Thymus (tissue), 11 donors: ENCODE measurements at regions not wholly inside any gene's neighbourhood (a gene's known extent, or its start where the extent isn't known, plus 50 kb on each side); places are given as distances from the start of the nearest gene placed in this dataset.
A peak's percentile ranks its signal among the peaks of the same experiment; 100 is the strongest.
"Not testable (repeated sequence)": the region's sequence is repeated elsewhere in the genome, so short reads cannot be mapped to it uniquely, and the experiment has no call there.

Source experiments
- DNase-seq, 9 donors: peaks; one replicate each; pipeline ENCODE4 v3.0.0-alpha.2; 2013; ENCODE audit warnings: low spot score in 9 of 9, low read depth in 6 of 9, missing footprints in 1 of 9
- H3K27ac ChIP-seq, 2 donors: one replicate each; pipeline ENCODE4 v1.5.1; 2013; ENCODE audit warnings: control low read depth in 1 of 2, low read depth in 1 of 2, low read length in 1 of 2, mild to moderate bottlenecking in 1 of 2, moderate library complexity in 1 of 2
- H3K27me3 ChIP-seq, 2 donors: one replicate each; pipeline ENCODE4 v1.5.1; 2013; ENCODE audit warnings: low read length in 1 of 2; ENCODE audit not compliant: control insufficient read depth in 2 of 2, insufficient read depth in 1 of 2
- H3K36me3 ChIP-seq, 2 donors: one replicate each; pipeline ENCODE4 v1.5.1; 2013; ENCODE audit warnings: low read length in 1 of 2, mild to moderate bottlenecking in 1 of 2, moderate library complexity in 1 of 2; ENCODE audit not compliant: control insufficient read depth in 2 of 2, insufficient read depth in 2 of 2
- H3K4me1 ChIP-seq, 2 donors: one replicate each; pipeline ENCODE4 v1.5.1; 2013; ENCODE audit warnings: low read length in 2 of 2; ENCODE audit not compliant: control insufficient read depth in 2 of 2, insufficient read depth in 2 of 2
- H3K4me3 ChIP-seq, 2 donors: one replicate each; pipeline ENCODE4 v1.5.1; 2013; ENCODE audit warnings: low read length in 2 of 2, control low read depth in 1 of 2, mild to moderate bottlenecking in 1 of 2
- H3K9me3 ChIP-seq, 2 donors: one replicate each; pipeline ENCODE4 v1.5.1; 2013; ENCODE audit warnings: low read length in 1 of 2, mild to moderate bottlenecking in 1 of 2; ENCODE audit not compliant: control insufficient read depth in 2 of 2, insufficient read depth in 1 of 2
- WGBS: extraction: QIAGEN DNeasy Blood & Tissue Kit; methylation state at CpG from one replicate; pipeline ENCODE4 v1.1.7; 2013; 5-methylcytosine and 5-hydroxymethylcytosine counted together
- donor health status: healthy.

GRCh38 chr12:92064422-92064821 is 81.2 kb downstream of the BTG1 start:
- Histone ChIP-seq H3K36me3 (no peaks in the 10 kb centered on the region), H3K27ac (peak overlapping the region; percentile 59 to 76), H3K4me3 (no peak overlapping the region), H3K4me1 (peaks cover 25 to 27% of the 10 kb centered on the region in 2 donors), H3K27me3 (no peaks in the 10 kb centered on the region), H3K9me3 (no peaks in the 10 kb centered on the region)
- WGBS = 100% methylated on average over 1 of the region's 1 CpG
- DNase-seq = no peak

GRCh38 chr12:92063641-92064040 is 82.0 kb downstream of the BTG1 start:
- Histone ChIP-seq H3K36me3 (no peaks in the 10 kb centered on the region), H3K27ac (peak overlapping the region in 1 of 2 donors; percentile 55), H3K9me3 (no peaks in the 10 kb centered on the region), H3K4me3 (no peak overlapping the region), H3K4me1 (peaks cover 28 to 34% of the 10 kb centered on the region in 2 donors), H3K27me3 (no peaks in the 10 kb centered on the region)
- no peak for DNase-seq
- WGBS = 96% methylated on average over 3 of the region's 3 CpGs

DNA sequence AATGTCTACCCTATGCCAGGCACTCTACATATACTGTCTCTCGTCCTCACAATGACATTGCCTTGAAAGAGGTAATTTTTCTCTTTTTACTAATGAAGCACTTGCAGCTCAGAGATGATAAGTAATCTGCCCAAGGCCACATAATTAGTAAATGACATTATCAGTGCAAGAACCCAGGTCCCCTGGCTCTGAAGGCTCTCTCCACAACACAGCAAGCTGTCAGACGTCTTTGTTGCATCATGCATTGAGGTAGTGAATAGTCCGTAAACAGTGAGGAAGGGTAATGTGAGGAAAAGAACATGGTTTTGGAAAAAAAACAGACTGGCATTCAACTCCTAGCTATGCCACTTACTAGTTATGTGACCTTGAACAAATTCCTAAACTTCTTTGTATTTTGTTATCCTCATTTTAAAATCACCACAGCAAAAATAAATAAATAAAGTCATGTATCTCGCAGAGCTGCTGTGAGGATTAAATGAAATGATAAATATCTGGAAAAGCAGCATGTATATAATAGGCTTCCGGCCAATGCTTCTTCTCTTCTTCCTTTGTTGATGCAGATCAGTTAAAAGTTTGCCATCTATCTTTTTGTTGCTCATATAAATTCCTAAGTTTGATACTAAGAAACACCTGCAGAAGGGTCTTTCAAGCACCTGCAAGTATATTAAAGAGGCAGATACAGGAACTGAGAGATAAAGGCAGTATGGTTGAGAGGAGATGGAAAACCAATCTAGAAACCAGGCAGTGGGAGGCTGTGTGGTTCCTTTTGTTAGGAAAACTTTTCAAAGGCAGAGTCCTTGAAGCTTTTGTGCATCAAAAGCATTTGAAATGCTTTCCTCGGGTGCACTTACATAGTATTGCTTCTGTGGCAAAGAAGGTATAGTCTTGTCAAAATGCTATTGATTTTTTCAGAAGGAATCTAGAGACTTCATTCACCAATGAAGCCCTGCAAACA is 82.8 kb downstream of the BTG1 start:
- Histone ChIP-seq H3K36me3 (no peaks in the 10 kb centered on the region), H3K27ac (peak overlapping the region; percentile 55 to 80), H3K9me3 (no peaks in the 10 kb centered on the region), H3K4me3 (no peak overlapping the region), H3K27me3 (no peaks in the 10 kb centered on the region), H3K4me1 (peaks cover 30 to 38% of the 10 kb centered on the region in 2 donors)
- peak in 2 of 9 donors; percentile 21 to 57 for DNase-seq
- 65% methylated on average over 6 of the region's 6 CpGs for WGBS

GRCh38 chr12:92061061-92061460 is 84.6 kb downstream of the BTG1 start:
- Histone ChIP-seq H3K4me1 (peaks cover 30 to 38% of the 10 kb centered on the region in 2 donors), H3K4me3 (no peak overlapping the region), H3K27ac (no peak overlapping the region), H3K36me3 (no peaks in the 10 kb centered on the region), H3K9me3 (no peaks in the 10 kb centered on the region), H3K27me3 (no peaks in the 10 kb centered on the region)
- DNase-seq = no peak

DNA sequence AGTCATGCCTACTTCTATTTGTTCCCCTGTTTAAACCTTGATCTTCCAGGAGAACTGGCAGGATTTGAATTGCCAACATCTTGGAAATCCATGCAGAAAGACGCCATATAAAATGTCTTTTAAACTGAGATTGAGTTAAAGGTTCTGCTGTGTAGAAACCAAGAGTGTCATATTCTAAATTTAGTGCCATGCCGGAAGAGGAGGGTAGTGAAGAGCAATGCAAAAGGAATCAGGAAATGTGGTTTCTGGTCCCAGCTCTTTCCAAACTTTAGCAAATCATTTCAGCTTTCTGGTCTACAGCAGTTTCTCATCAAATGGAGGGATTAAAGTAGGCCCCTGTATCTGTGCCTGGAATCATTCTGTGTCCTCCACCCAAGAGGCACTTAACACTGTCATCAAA is 85.7 kb downstream of the BTG1 start:
- no peaks in the 10 kb centered on the region for H3K36me3 ChIP-seq
- no peaks in the 10 kb centered on the region for H3K27me3 ChIP-seq
- peak in 2 of 9 donors; percentile 31 to 51 for DNase-seq
- peaks cover 28 to 34% of the 10 kb centered on the region in 2 donors for H3K4me1 ChIP-seq
- peak overlapping the region; percentile 55 to 76 for H3K27ac ChIP-seq
- WGBS = 69% methylated on average over 2 of the region's 2 CpGs
- H3K4me3 ChIP-seq = no peak overlapping the region
- no peaks in the 10 kb centered on the region for H3K9me3 ChIP-seq

DNA sequence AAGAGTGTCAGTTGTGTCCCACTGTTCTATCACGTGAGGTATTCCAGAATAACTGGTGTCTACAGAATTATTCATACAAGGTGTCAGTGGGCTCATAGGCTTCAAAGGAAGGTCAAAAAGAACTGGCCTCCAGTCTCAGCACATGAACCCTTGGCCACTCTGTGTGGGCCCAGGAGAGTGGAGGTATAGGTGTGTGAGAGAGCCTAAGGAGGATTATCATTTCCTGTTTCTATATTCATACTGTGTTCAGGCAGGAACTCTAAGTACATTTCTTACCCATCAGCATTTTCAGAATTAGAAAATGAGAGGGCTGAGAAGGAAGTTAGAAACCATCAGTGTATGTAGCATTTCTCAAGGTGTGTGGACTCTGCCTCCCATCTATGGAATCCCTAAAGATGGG is 87.0 kb downstream of the BTG1 start:
- DNase-seq = peak in 1 of 9 donors; percentile 43
- no peaks in the 10 kb centered on the region for H3K36me3 ChIP-seq
- no peak overlapping the region for H3K4me3 ChIP-seq
- H3K4me1 ChIP-seq = peaks cover 18 to 29% of the 10 kb centered on the region in 2 donors
- 91% methylated on average over 1 of the region's 1 CpG for WGBS
- H3K27me3 ChIP-seq = no peaks in the 10 kb centered on the region
- H3K27ac ChIP-seq = peak overlapping the region; percentile 67 to 76
- no peaks in the 10 kb centered on the region for H3K9me3 ChIP-seq

DNA sequence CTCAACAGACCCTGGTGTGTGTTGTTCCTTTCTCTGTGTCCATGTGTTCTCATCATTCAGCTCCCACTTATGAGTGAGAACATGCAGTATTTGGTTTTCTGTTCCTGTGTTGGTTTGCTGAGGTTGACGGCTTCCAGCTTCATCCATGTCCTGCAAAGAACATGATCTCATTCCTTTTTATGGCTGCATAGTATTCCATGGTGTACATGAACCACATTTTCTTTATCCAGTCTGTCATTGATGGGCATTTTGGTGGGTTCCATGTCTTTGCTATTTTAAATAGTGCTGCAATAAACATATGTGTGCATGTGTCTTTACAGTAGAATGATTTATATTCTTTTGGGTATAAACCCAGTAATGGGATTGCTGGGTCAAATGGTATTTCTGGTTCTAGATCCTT is 88.9 kb downstream of the BTG1 start:
- H3K27me3 ChIP-seq, H3K27ac ChIP-seq, DNase-seq, H3K36me3 ChIP-seq, H3K4me3 ChIP-seq, H3K9me3 ChIP-seq: not testable (repeated sequence)
- peaks cover 11 to 19% of the 10 kb centered on the region in 2 donors for H3K4me1 ChIP-seq
- 99% methylated on average over 1 of the region's 1 CpG for WGBS

- H3K4me1 ChIP-seq = peaks cover 11 to 19% of the 10 kb centered on the region in 2 donors
- DNase-seq = no peak
- no peaks in the 10 kb centered on the region for H3K36me3 ChIP-seq
- H3K27ac ChIP-seq = no peak overlapping the region
- H3K4me3 ChIP-seq = no peak overlapping the region
- no peaks in the 10 kb centered on the region for H3K27me3 ChIP-seq
- no peaks in the 10 kb centered on the region for H3K9me3 ChIP-seq
- 98% methylated on average over 2 of the region's 2 CpGs for WGBS
Observed at GRCh38 chr12:92056290-92056689, 89.4 kb downstream of the BTG1 start.

DNA sequence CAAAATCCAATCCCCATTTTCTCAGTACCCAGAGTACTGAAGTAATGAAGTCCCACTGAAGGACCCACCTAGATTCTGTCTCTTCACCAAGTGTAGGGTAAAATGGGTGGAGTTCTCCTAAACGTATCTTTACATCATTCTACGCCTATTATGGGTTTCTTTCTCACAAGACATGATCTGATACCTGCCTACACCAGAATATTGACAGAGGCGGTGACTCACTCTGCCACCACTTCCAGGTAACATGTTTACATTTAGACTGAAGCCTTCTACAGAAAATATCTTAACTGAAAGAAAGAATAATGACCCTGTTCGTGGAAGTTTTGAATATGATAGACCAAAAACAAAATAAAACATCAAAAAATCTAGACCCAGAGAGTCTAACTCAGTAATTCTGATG is 89.8 kb downstream of the BTG1 start:
- 93% methylated on average over 4 of the region's 4 CpGs for WGBS
- Histone ChIP-seq H3K27ac (no peak overlapping the region), H3K27me3 (no peaks in the 10 kb centered on the region), H3K4me1 (peaks cover 11 to 19% of the 10 kb centered on the region in 2 donors), H3K4me3 (no peak overlapping the region), H3K9me3 (no peaks in the 10 kb centered on the region), H3K36me3 (no peaks in the 10 kb centered on the region)
- peak in 1 of 9 donors; percentile 59 for DNase-seq
